H1 (cell line): ENCODE measurements at regions not wholly inside any gene's neighbourhood (a gene's known extent, or its start where the extent isn't known, plus 50 kb on each side); places are given as distances from the start of the nearest gene placed in this dataset.

Source experiments
- CTCF ChIA-PET: fragments of 300-600 bp; sonication (Branson Sonifier 250); formaldehyde crosslinking; loops from one replicate; lab custom pipeline; 2021; ENCODE audit not compliant: partially characterized antibody; lab: Charles Lee
- POLR2A ChIA-PET: fragments of 300-600 bp; sonication (Branson Sonifier 250); formaldehyde crosslinking; loops from one replicate; lab custom pipeline; 2021; ENCODE audit warnings: inconsistent platforms; ENCODE audit not compliant: partially characterized antibody; lab: Charles Lee
- DNase-seq, 2 experiments: peaks; one replicate each; pipeline versions ENCODE4 v3.0.0 to v3.0.0-alpha.2; 2010 to 2022; ENCODE audit warnings: low spot score in 2 of 2, low read depth in 1 of 2, mixed read lengths in 1 of 2
- FAIRE-seq: peaks from 2 replicates; lab custom pipeline; 2011; peaks lifted over from hg19 to GRCh38; lab: Jason Lieb, UNC
- H2AFZ ChIP-seq: 2 replicates; pipeline ENCODE4 v1.8.1; 2012; ENCODE audit warnings: low read length, inconsistent platforms
- H2AK5ac ChIP-seq: 2 replicates; pipeline ENCODE4 v1.6.1; 2013; ENCODE audit warnings: low read depth, low read length
- H2BK120ac ChIP-seq: replicated peaks from 2 replicates; pipeline ENCODE3; 2013; ENCODE audit warnings: low read depth, low read length, inconsistent platforms
- H2BK12ac ChIP-seq: 2 replicates; pipeline ENCODE4 v1.6.1; 2013; ENCODE audit warnings: low read depth, low read length
- H2BK15ac ChIP-seq: 2 replicates; pipeline ENCODE4 v1.6.1; 2013; ENCODE audit warnings: low read length
- H2BK20ac ChIP-seq: 2 replicates; pipeline ENCODE4 v1.6.1; 2013; ENCODE audit warnings: low read length
- H2BK5ac ChIP-seq: 2 replicates; pipeline ENCODE4 v1.6.1; 2013; ENCODE audit warnings: low read depth, low read length
- H3K14ac ChIP-seq: 2 replicates; pipeline ENCODE4 v1.6.1; 2013; ENCODE audit warnings: inconsistent platforms; ENCODE audit not compliant: insufficient read length
- H3K18ac ChIP-seq: 2 replicates; pipeline ENCODE4 v1.6.1; 2013; ENCODE audit warnings: low read length; ENCODE audit errors: extremely low read depth
- H3K23ac ChIP-seq: 2 replicates; pipeline ENCODE4 v1.6.1; 2013; ENCODE audit warnings: inconsistent platforms; ENCODE audit not compliant: insufficient read length
- H3K23me2 ChIP-seq: 2 replicates; pipeline ENCODE4 v1.6.1; 2013; ENCODE audit warnings: low read depth, low read length
- H3K27ac ChIP-seq: 2 replicates; pipeline ENCODE4 v1.6.1; 2011; ENCODE audit warnings: low read depth, low read length, inconsistent platforms
- H3K27me3 ChIP-seq, 4 experiments: replicated peaks in 1 of 4; 1 replicate in 1 of 4; 2 replicates in 3 of 4; pipeline versions ENCODE4 v1.6.1 to v1.8.1; 2011 to 2013; ENCODE audit warnings: low read length in 3 of 4, mild to moderate bottlenecking in 3 of 4, inconsistent platforms in 2 of 4, mixed read lengths in 2 of 4, moderate library complexity in 1 of 4; ENCODE audit not compliant: control insufficient read depth in 3 of 4, insufficient read depth in 3 of 4; ENCODE audit errors: extremely low read depth in 1 of 4
- H3K36me3 ChIP-seq, 4 experiments: 2 replicates each; pipeline versions ENCODE4 v1.6.1 to v1.8.1; 2011 to 2013; ENCODE audit warnings: mild to moderate bottlenecking in 4 of 4, low read length in 3 of 4, moderate library complexity in 2 of 4, control low read depth in 1 of 4, inconsistent platforms in 1 of 4; ENCODE audit not compliant: insufficient read depth in 4 of 4, control insufficient read depth in 2 of 4
- H3K4ac ChIP-seq: replicated peaks from 2 replicates; pipeline ENCODE3; 2013; ENCODE audit warnings: low read length, low read depth, mixed read lengths, inconsistent platforms; ENCODE audit not compliant: insufficient read length
- H3K4me1 ChIP-seq, 4 experiments: replicated peaks in 1 of 4; 1 replicate in 1 of 4; 2 replicates in 3 of 4; pipeline versions ENCODE4 v1.6.1 to v1.8.1; 2011 to 2013; ENCODE audit warnings: low read length in 3 of 4, inconsistent platforms in 2 of 4, mixed read lengths in 1 of 4; ENCODE audit not compliant: insufficient read depth in 4 of 4, control insufficient read depth in 3 of 4
- H3K4me2 ChIP-seq, 2 experiments: 2 replicates each; pipeline versions ENCODE4 v1.6.1 to v1.8.1; 2011 to 2013; ENCODE audit warnings: low read depth in 2 of 2, low read length in 2 of 2, control low read depth in 1 of 2, inconsistent platforms in 1 of 2, mild to moderate bottlenecking in 1 of 2; ENCODE audit not compliant: insufficient read depth in 1 of 2
- H3K4me3 ChIP-seq, 4 experiments: fragments of 200-600, 300-600 bp in 1 of 4; sonication (generic), shearing (Covaris generic), sonication (Bioruptor Twin) in 1 of 4; 2 replicates each; pipeline versions ENCODE4 v1.5.1 to v1.8.1; 2011 to 2016; ENCODE audit warnings: low read length in 4 of 4, low read depth in 3 of 4, control low read depth in 2 of 4, inconsistent platforms in 2 of 4, mild to moderate bottlenecking in 2 of 4, mixed read lengths in 1 of 4, moderate library complexity in 1 of 4; ENCODE audit not compliant: insufficient read depth in 2 of 4; ENCODE audit errors: extremely low read depth in 1 of 4
- H3K56ac ChIP-seq: replicated peaks from 2 replicates; pipeline ENCODE3; 2013; ENCODE audit warnings: low read depth, mild to moderate bottlenecking, mixed read lengths, low read length, inconsistent platforms; ENCODE audit not compliant: insufficient read length
- H3K79me1 ChIP-seq: 2 replicates; pipeline ENCODE4 v1.6.1; 2013; ENCODE audit warnings: low read depth, low read length, control low read depth
- H3K79me2 ChIP-seq, 2 experiments: 2 replicates each; pipeline versions ENCODE4 v1.6.1 to v1.8.1; 2012 to 2013; ENCODE audit warnings: low read length in 2 of 2, mild to moderate bottlenecking in 2 of 2, inconsistent platforms in 1 of 2; ENCODE audit not compliant: insufficient read depth in 2 of 2, control insufficient read depth in 1 of 2
- H3K9ac ChIP-seq, 4 experiments: replicated peaks in 1 of 4; 1 replicate in 1 of 4; 2 replicates in 3 of 4; pipeline versions ENCODE4 v1.6.1 to v1.8.1; 2011 to 2013; ENCODE audit warnings: low read depth in 3 of 4, low read length in 3 of 4, control low read depth in 2 of 4, mild to moderate bottlenecking in 2 of 4, moderate library complexity in 2 of 4, inconsistent platforms in 1 of 4; ENCODE audit errors: extremely low read depth in 1 of 4
- H3K9me3 ChIP-seq, 2 experiments: 2 replicates each; pipeline versions ENCODE4 v1.6.1 to v1.8.1; 2012 to 2013; ENCODE audit warnings: mild to moderate bottlenecking in 2 of 2, moderate library complexity in 2 of 2, control low read depth in 1 of 2, inconsistent platforms in 1 of 2, low read depth in 1 of 2, low read length in 1 of 2, mixed read lengths in 1 of 2; ENCODE audit not compliant: insufficient read depth in 2 of 2
- H4K20me1 ChIP-seq, 2 experiments: replicated peaks in 1 of 2; 2 replicates each; pipeline versions ENCODE3 to v1.8.1; 2011 to 2013; ENCODE audit warnings: inconsistent platforms in 2 of 2, low read length in 2 of 2, mild to moderate bottlenecking in 1 of 2; ENCODE audit not compliant: insufficient read depth in 2 of 2, control insufficient read depth in 1 of 2
- H4K5ac ChIP-seq: 2 replicates; pipeline ENCODE4 v1.6.1; 2013; ENCODE audit warnings: low read length, low read depth, mixed read lengths, inconsistent platforms; ENCODE audit not compliant: insufficient read length
- H4K8ac ChIP-seq: 2 replicates; pipeline ENCODE4 v1.8.0; 2013; ENCODE audit warnings: mild to moderate bottlenecking, moderate library complexity, low read length, inconsistent platforms; ENCODE audit not compliant: insufficient read depth; ENCODE audit errors: extremely low read depth
- H4K91ac ChIP-seq: replicated peaks from 2 replicates; pipeline ENCODE3; 2013; ENCODE audit warnings: low read length, mixed read lengths, inconsistent platforms; ENCODE audit not compliant: insufficient read length
- MAFK ChIP-seq: IDR thresholded peaks from 2 replicates; pipeline ENCODE4 v1.6.1; 2012; ENCODE audit warnings: low read depth, mild to moderate bottlenecking, improper control_type of control experiment, low read length
- TAF7 ChIP-seq: optimal IDR thresholded peaks from 2 replicates; pipeline ENCODE3; 2011; ENCODE audit warnings: low read depth, mild to moderate bottlenecking, inconsistent platforms, low read length, moderate library complexity, borderline replicate concordance
- WGBS, 2 experiments: shearing (Covaris generic) in 1 of 2; methylation state at CpG; one replicate each; pipeline versions ENCODE4 v1.1.6 to v1.1.7; 2013 to 2015; ENCODE audit warnings: low lambda C conversion rate in 2 of 2, mixed read lengths in 2 of 2, inconsistent platforms in 1 of 2, low coverage in 1 of 2, missing lambda C conversion rate in 1 of 2; ENCODE audit not compliant: insufficient replicate concordance in 2 of 2, insufficient coverage in 1 of 2, insufficient read length in 1 of 2; ENCODE audit errors: extremely low coverage in 1 of 2, missing lambda C conversion rate in 1 of 2; 5-methylcytosine and 5-hydroxymethylcytosine counted together

GRCh38 chr6:87830907-87831306 is 128.9 kb upstream of the AKIRIN2 start:
- no peaks in the 10 kb centered on the region for H3K23me2 ChIP-seq
- H3K4me2 ChIP-seq, result no peak overlapping the region
- no peak overlapping the region for H3K23ac ChIP-seq
- no peak overlapping the region for H3K4me3 ChIP-seq
- no peak overlapping the region for H4K5ac ChIP-seq
- H3K79me1 ChIP-seq, result no peaks in the 10 kb centered on the region
- no peaks in the 10 kb centered on the region for H3K27me3 ChIP-seq
- no peak overlapping the region for H3K18ac ChIP-seq
- CTCF ChIA-PET, result interaction anchor here (0.6 to 1.9 kb wide), 4 partner anchors 15 to 418 kb away, joined by 3 to 6 read pairs (median 3); no protein-coding TSS in a partner anchor
- H4K8ac ChIP-seq, result no peak overlapping the region
- no peak overlapping the region for H4K91ac ChIP-seq
- no peaks in the 10 kb centered on the region for H3K36me3 ChIP-seq
- no peak overlapping the region for H2BK120ac ChIP-seq
- no peak overlapping the region for H2BK5ac ChIP-seq
- H4K20me1 ChIP-seq, result no peaks in the 10 kb centered on the region
- no peak overlapping the region for H2BK15ac ChIP-seq
- H3K4ac ChIP-seq, result no peak overlapping the region
- FAIRE-seq (no peak), DNase-seq (no peak)
- H2AFZ ChIP-seq, result no peak overlapping the region
- H2AK5ac ChIP-seq, result no peak overlapping the region
- 91% methylated on average over 4 of the region's 4 CpGs; no CpG with 5 or more reads in 1 of the 2 experiments for WGBS, 2 experiments
- H3K9ac ChIP-seq, result no peak overlapping the region
- H3K9me3 ChIP-seq, result no peaks in the 10 kb centered on the region
- TF ChIP-seq MAFK, result no peak
- TF ChIP-seq TAF7, result no peak
- TF ChIP-seq, all 59 proteins: peak for 0
- no peaks in the 10 kb centered on the region for H3K4me1 ChIP-seq
- H3K79me2 ChIP-seq, result no peaks in the 10 kb centered on the region
- POLR2A ChIA-PET, result no interaction called here
- no peak overlapping the region for H3K56ac ChIP-seq
- no peak overlapping the region for H2BK12ac ChIP-seq
- no peak overlapping the region for H3K14ac ChIP-seq
- no peak overlapping the region for H3K27ac ChIP-seq
- H2BK20ac ChIP-seq, result no peak overlapping the region
